ENCODE measurements at regions not wholly inside any gene's neighbourhood (a gene's known extent, or its start where the extent isn't known, plus 50 kb on each side); places are given as distances from the start of the nearest gene placed in this dataset.

- no peak for DNase-seq (ENCODE audit: low read depth)
- H3K4me3 ChIP-seq (ENCODE audit: low read depth, low read length) = no peak overlapping the region
- TF ChIP-seq CTCF (conservative IDR thresholded peaks at IDR 0.05; ENCODE audit: low read depth, low read length) = no peak
These were observed 531.6 kb downstream of the PTPRU start for GRCh38 chr1:29767769-29768425.

- no peak overlapping the region for H3K4me3 ChIP-seq (ENCODE audit: low read depth, low read length)
- no peak for DNase-seq (ENCODE audit: low read depth)
- no peak for TF ChIP-seq CTCF (conservative IDR thresholded peaks at IDR 0.05; ENCODE audit: low read depth, low read length)
These were observed 530.9 kb downstream of the PTPRU start for GRCh38 chr1:29767088-29767685.

DNA sequence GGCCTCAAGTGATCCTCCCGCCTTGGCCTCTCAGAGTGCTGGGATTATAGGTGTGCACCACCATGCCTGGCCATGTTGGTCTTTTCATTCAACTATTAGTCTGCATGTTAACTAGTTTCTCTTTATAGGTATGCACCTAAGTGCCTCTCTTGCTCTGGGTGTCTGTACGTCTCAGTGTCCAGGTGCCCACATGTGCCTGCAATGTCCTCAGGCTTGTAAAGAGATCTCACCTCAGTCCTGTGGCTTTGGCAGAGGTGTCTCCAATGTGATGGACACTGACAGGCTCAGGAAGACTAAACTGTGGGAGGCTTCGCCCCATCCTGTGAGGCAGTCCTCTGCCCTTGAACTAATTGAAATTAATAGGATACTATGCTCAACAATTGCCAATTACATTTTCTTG is 526.3 kb downstream of the PTPRU start:
- no peak for DNase-seq (ENCODE audit: low read depth)
- no peak for TF ChIP-seq CTCF (conservative IDR thresholded peaks at IDR 0.05; ENCODE audit: low read depth, low read length)
- no peak overlapping the region for H3K4me3 ChIP-seq (ENCODE audit: low read depth, low read length)

GRCh38 chr1:29761159-29761928 is 525.0 kb downstream of the PTPRU start:
- no peak overlapping the region for H3K4me3 ChIP-seq (ENCODE audit: low read depth, low read length)
- no peak for TF ChIP-seq CTCF (conservative IDR thresholded peaks at IDR 0.05; ENCODE audit: low read depth, low read length)
- DNase-seq (ENCODE audit: low read depth) = no peak

GRCh38 chr1:29760067-29760564 is 523.8 kb downstream of the PTPRU start:
- no peak overlapping the region for H3K4me3 ChIP-seq (ENCODE audit: low read depth, low read length)
- no peak for DNase-seq (ENCODE audit: low read depth)
- no peak for TF ChIP-seq CTCF (conservative IDR thresholded peaks at IDR 0.05; ENCODE audit: low read depth, low read length)

- TF ChIP-seq CTCF (conservative IDR thresholded peaks at IDR 0.05; ENCODE audit: low read depth, low read length) = peak; percentile 25
- no peak for DNase-seq (ENCODE audit: low read depth)
- no peak overlapping the region for H3K4me3 ChIP-seq (ENCODE audit: low read depth, low read length)
These were observed 522.6 kb downstream of the PTPRU start for GRCh38 chr1:29758781-29759499.

Data from epithelial cell of proximal tubule (primary cell).